Inflammatory macrophage treated with lipopolysaccharide for 4 hours (primary cell): ENCODE measurements at regions not wholly inside any gene's neighbourhood (a gene's known extent, or its start where the extent isn't known, plus 50 kb on each side); places are given as distances from the start of the nearest gene placed in this dataset.
"Not testable (repeated sequence)": the region's sequence is repeated elsewhere in the genome, so short reads cannot be mapped to it uniquely, and the experiment has no call there.

Experiments used
- DNase-seq: peaks from one replicate; pipeline ENCODE4 v3.0.0-alpha.2; 2020

GRCh38 chr13:33676045-33676989, 141.6 kb upstream of the RFC3 start:
- peak; percentile 23 for DNase-seq

- DNase-seq: no peak
Observed at GRCh38 chr13:33677215-33677614, 140.7 kb upstream of the RFC3 start.

- DNase-seq: no peak
Observed at GRCh38 chr13:33678084-33678483, 139.9 kb upstream of the RFC3 start.

GRCh38 chr13:33678906-33679657, 138.9 kb upstream of the RFC3 start:
- peak; percentile 84 for DNase-seq

GRCh38 chr13:33679658-33680012, 138.3 kb upstream of the RFC3 start:
- no peak for DNase-seq

GRCh38 chr13:33682020-33682564, 135.9 kb upstream of the RFC3 start:
- DNase-seq: no peak

GRCh38 chr13:33682646-33683045, 135.3 kb upstream of the RFC3 start:
- DNase-seq: not testable (repeated sequence)

GRCh38 chr13:33683376-33683775, 134.6 kb upstream of the RFC3 start:
- DNase-seq: no peak

- no peak for DNase-seq
Observed at GRCh38 chr13:33684874-33685273, 133.1 kb upstream of the RFC3 start.

GRCh38 chr13:33686772-33687480, 131.0 kb upstream of the RFC3 start:
- DNase-seq: no peak

GRCh38 chr13:33690354-33690753, 127.6 kb upstream of the RFC3 start:
- no peak for DNase-seq

GRCh38 chr13:33691980-33692379, 126.0 kb upstream of the RFC3 start:
- no peak for DNase-seq

- no peak for DNase-seq
Observed at GRCh38 chr13:33692531-33692930, 125.4 kb upstream of the RFC3 start.

GRCh38 chr13:33694546-33694945, 123.4 kb upstream of the RFC3 start:
- no peak for DNase-seq

GRCh38 chr13:33696530-33696929, 121.4 kb upstream of the RFC3 start:
- DNase-seq: no peak

- no peak for DNase-seq
Observed at GRCh38 chr13:33697926-33698325, 120.0 kb upstream of the RFC3 start.

GRCh38 chr13:33707449-33707848, 110.5 kb upstream of the RFC3 start:
- no peak for DNase-seq

- no peak for DNase-seq
Observed at GRCh38 chr13:33710924-33711323, 107.0 kb upstream of the RFC3 start.

GRCh38 chr13:33711436-33711835, 106.5 kb upstream of the RFC3 start:
- peak; percentile 39 for DNase-seq

GRCh38 chr13:33717775-33718174, 100.2 kb upstream of the RFC3 start:
- no peak for DNase-seq

GRCh38 chr13:33721724-33722123, 96.2 kb upstream of the RFC3 start:
- DNase-seq: peak; percentile 86

GRCh38 chr13:33722216-33722915, 95.6 kb upstream of the RFC3 start:
- DNase-seq: peak; percentile 72
